ENCODE measurements at regions not wholly inside any gene's neighbourhood (a gene's known extent, or its start where the extent isn't known, plus 50 kb on each side); places are given as distances from the start of the nearest gene placed in this dataset.

DNA sequence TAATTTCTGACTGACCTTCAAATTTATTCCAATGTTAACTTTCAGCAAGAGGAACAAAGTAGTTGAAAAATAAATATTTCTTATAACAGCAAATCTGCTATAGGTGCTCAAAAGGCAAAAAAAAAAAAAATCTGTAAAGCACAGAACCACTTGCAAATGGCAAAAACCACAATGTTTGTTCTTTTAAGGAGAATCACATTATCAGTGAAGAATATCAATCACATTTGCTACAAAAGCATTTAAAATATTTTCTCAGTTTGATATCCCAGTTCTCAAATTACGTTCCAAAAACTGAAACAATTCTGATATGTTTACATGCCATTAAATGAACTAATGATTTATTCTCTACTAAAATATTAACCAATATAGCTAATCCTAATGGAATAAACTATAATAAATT is 163.3 kb downstream of the METTL4 start:
- Histone ChIP-seq H3K27ac (no peak overlapping the region), H3K9me3 (no peaks in the 10 kb centered on the region), H3K36me3 (no peaks in the 10 kb centered on the region), H3K4me1 (peaks cover 15% of the 10 kb centered on the region), H3K4me3 (no peak overlapping the region), H3K27me3 (no peaks in the 10 kb centered on the region)
- TF ChIP-seq CTCF (IDR thresholded peaks at IDR 0.05), result no peak
- TF ChIP-seq POLR2AphosphoS5 (IDR thresholded peaks at IDR 0.05; ENCODE audit: insufficient read depth in 1 of 2, low read depth in 1 of 2), result no peak
- no peak for TF ChIP-seq POLR2A (IDR thresholded peaks at IDR 0.05)
- intact Hi-C loops (cut with DNase I), result no loop called here
- DNase-seq (ENCODE audit: extremely low spot score in 2 of 2), result no peak

DNA sequence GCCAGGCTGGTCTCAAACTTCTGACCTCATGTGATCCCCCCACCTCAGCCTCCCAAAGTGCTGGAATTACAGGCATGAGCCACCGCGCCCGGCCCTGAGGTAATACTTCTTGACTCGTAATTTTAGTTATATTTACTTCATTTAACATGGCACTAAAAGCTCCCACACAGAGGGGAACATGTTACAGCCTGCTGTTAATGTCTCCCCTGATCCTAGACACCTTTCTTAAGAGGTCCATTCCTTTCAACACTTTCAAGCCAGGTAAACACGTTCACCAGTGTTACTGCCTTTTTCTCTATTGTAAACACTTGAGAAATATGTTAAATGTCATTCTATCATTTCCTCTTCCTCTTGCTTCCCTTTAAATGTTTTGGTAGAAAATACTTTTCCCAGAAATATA is 161.4 kb downstream of the METTL4 start:
- intact Hi-C loops (cut with DNase I), result no loop called here
- no peaks in the 10 kb centered on the region for H3K27me3 ChIP-seq
- no peak overlapping the region for H3K4me3 ChIP-seq
- no peak for DNase-seq (ENCODE audit: extremely low spot score in 2 of 2)
- H3K4me1 ChIP-seq, result peaks cover 20% of the 10 kb centered on the region
- H3K36me3 ChIP-seq, result no peaks in the 10 kb centered on the region
- no peak overlapping the region for H3K27ac ChIP-seq
- no peak for TF ChIP-seq POLR2A (IDR thresholded peaks at IDR 0.05)
- no peaks in the 10 kb centered on the region for H3K9me3 ChIP-seq

DNA sequence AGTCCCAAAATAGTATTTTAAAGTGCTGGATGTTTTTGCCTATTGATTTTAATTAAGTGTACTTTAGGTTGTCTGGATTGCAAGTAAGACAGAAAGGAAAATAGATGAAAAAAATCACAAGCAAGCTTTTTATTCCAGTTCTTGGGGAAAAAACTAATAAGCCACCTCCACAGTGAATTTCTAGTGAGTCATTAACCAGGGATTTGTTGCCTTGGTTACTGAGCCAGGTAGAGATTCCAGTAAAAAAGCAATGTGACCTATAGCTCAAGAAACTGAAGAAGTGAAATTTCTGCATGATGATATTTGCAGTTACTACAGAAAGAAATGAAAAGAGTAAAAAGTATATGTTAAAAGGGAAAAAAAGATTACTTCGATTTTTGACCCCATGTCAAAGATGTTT is 160.6 kb downstream of the METTL4 start:
- Histone ChIP-seq H3K27me3 (no peaks in the 10 kb centered on the region), H3K36me3 (no peaks in the 10 kb centered on the region), H3K4me3 (no peak overlapping the region), H3K4me1 (peaks cover 20% of the 10 kb centered on the region), H3K27ac (no peak overlapping the region), H3K9me3 (no peaks in the 10 kb centered on the region)
- intact Hi-C loops (cut with DNase I), result no loop called here
- no peak for DNase-seq (ENCODE audit: extremely low spot score in 2 of 2)
- TF ChIP-seq POLR2AphosphoS5 (IDR thresholded peaks at IDR 0.05; ENCODE audit: insufficient read depth in 1 of 2, low read depth in 1 of 2) (no peak), POLR2A (IDR thresholded peaks at IDR 0.05) (no peak), CTCF (IDR thresholded peaks at IDR 0.05) (no peak)

- Histone ChIP-seq H3K4me3 (no peak overlapping the region), H3K27ac (no peak overlapping the region), H3K27me3 (no peaks in the 10 kb centered on the region), H3K4me1 (peaks cover 12% of the 10 kb centered on the region), H3K9me3 (no peaks in the 10 kb centered on the region), H3K36me3 (no peaks in the 10 kb centered on the region)
- TF ChIP-seq POLR2AphosphoS5 (IDR thresholded peaks at IDR 0.05; ENCODE audit: insufficient read depth in 1 of 2, low read depth in 1 of 2) (no peak), POLR2A (IDR thresholded peaks at IDR 0.05) (no peak), CTCF (IDR thresholded peaks at IDR 0.05) (no peak)
- intact Hi-C loops (cut with DNase I), result no loop called here
- DNase-seq (ENCODE audit: extremely low spot score in 2 of 2), result no peak
These were observed 159.8 kb downstream of the METTL4 start for GRCh38 chr18:2411381-2411960.

GRCh38 chr18:2412281-2412680 is 159.0 kb downstream of the METTL4 start:
- H3K27me3 ChIP-seq, result no peaks in the 10 kb centered on the region
- TF ChIP-seq POLR2A (IDR thresholded peaks at IDR 0.05) (no peak), CTCF (IDR thresholded peaks at IDR 0.05) (no peak), POLR2AphosphoS5 (IDR thresholded peaks at IDR 0.05; ENCODE audit: insufficient read depth in 1 of 2, low read depth in 1 of 2) (no peak)
- peaks cover 7% of the 10 kb centered on the region for H3K4me1 ChIP-seq
- DNase-seq (ENCODE audit: extremely low spot score in 2 of 2), result no peak
- H3K4me3 ChIP-seq, result no peak overlapping the region
- intact Hi-C loops (cut with DNase I), result no loop called here
- no peak overlapping the region for H3K27ac ChIP-seq
- no peaks in the 10 kb centered on the region for H3K9me3 ChIP-seq
- no peaks in the 10 kb centered on the region for H3K36me3 ChIP-seq
